OCI-LY7 (cell line): ENCODE measurements at regions not wholly inside any gene's neighbourhood (a gene's known extent, or its start where the extent isn't known, plus 50 kb on each side); places are given as distances from the start of the nearest gene placed in this dataset.

ENCODE experiments used
- BruUV-seq: library from RNA; stranded (reverse); fragments of 400-500 nt; replicated peaks from 2 replicates; lab custom pipeline; 2021; lab: Mats Ljungman, UMichigan
- CTCF ChIA-PET: fragments of 300-600 bp; sonication (Branson Sonifier 250); formaldehyde crosslinking; loops from one replicate; lab custom pipeline; 2022; ENCODE audit warnings: antibody characterized with exemption; ENCODE audit not compliant: unreplicated experiment; lab: Charles Lee
- POLR2A ChIA-PET: fragments of 300-600 bp; sonication (Branson Sonifier 250); formaldehyde crosslinking; loops from one replicate; lab custom pipeline; 2022; ENCODE audit warnings: antibody characterized with exemption; lab: Charles Lee
- DNase-seq: peaks from one replicate; pipeline ENCODE4 v3.0.0-alpha.2; 2015; ENCODE audit warnings: low spot score
- H2AFZ ChIP-seq: fragments of 200-600 bp; sonication (generic), shearing (Covaris generic); 2 replicates; pipeline ENCODE4 v1.6.1; 2014; ENCODE audit warnings: mild to moderate bottlenecking, antibody characterized with exemption, low read length, moderate library complexity
- H3K27ac ChIP-seq: fragments of 200-600 bp; sonication (generic); 2 replicates; pipeline ENCODE4 v1.5.1; 2014; ENCODE audit warnings: mixed run types, low read depth, mild to moderate bottlenecking, moderate library complexity, low read length, inconsistent platforms; ENCODE audit not compliant: poor library complexity, severe bottlenecking
- H3K36me3 ChIP-seq: fragments of 200-600 bp; sonication (generic); 2 replicates; pipeline ENCODE4 v1.6.1; 2014; ENCODE audit warnings: mild to moderate bottlenecking, antibody characterized with exemption, low read length, moderate library complexity, mixed read lengths; ENCODE audit not compliant: insufficient read depth
- H3K4me1 ChIP-seq: fragments of 200-600 bp; sonication (generic); 2 replicates; pipeline ENCODE4 v1.5.1; 2014; ENCODE audit warnings: mild to moderate bottlenecking, low read length; ENCODE audit not compliant: insufficient read depth, poor library complexity, severe bottlenecking
- H3K4me2 ChIP-seq: fragments of 200-600 bp; sonication (generic); 2 replicates; pipeline ENCODE4 v1.6.1; 2014; ENCODE audit warnings: mild to moderate bottlenecking, low read length
- H3K4me3 ChIP-seq: fragments of 200-600 bp; sonication (generic); 2 replicates; pipeline ENCODE4 v1.5.1; 2014; ENCODE audit warnings: mild to moderate bottlenecking, low read depth, low read length; ENCODE audit not compliant: poor library complexity, severe bottlenecking
- H3K79me2 ChIP-seq: fragments of 200-600 bp; sonication (generic); 2 replicates; pipeline ENCODE4 v1.6.1; 2016; ENCODE audit warnings: low read depth, mild to moderate bottlenecking, low read length, moderate library complexity, mixed read lengths; ENCODE audit not compliant: insufficient read depth
- H3K9me2 ChIP-seq: fragments of 200-600 bp; sonication (generic); 2 replicates; pipeline ENCODE4 v1.6.1; 2016; ENCODE audit warnings: mild to moderate bottlenecking, low read length, mixed read lengths; ENCODE audit not compliant: insufficient read depth
- H3K9me3 ChIP-seq: fragments of 200-600 bp; sonication (generic); 2 replicates; pipeline ENCODE4 v1.6.1; 2014; ENCODE audit warnings: mild to moderate bottlenecking, mixed run types, low read length, mixed read lengths
- H4K20me1 ChIP-seq: fragments of 200-600 bp; sonication (generic); 2 replicates; pipeline ENCODE4 v1.6.1; 2014; ENCODE audit warnings: mild to moderate bottlenecking, antibody characterized with exemption, low read length, moderate library complexity, mixed read lengths; ENCODE audit not compliant: insufficient read depth
- EZH2phosphoT487 ChIP-seq: fragments of 200-600 bp; sonication (generic); IDR thresholded peaks from 2 replicates; pipeline ENCODE4 v1.6.1; 2018; ENCODE audit warnings: low read depth, borderline replicate concordance, mild to moderate bottlenecking, mixed run types, antibody characterized with exemption, low read length, moderate library complexity, mixed read lengths
- intact Hi-C: fragments of 100-400 bp; cut with micrococcal nuclease; formaldehyde crosslinking; loops from one replicate; pipeline ENCODE4 v1.10.0; 2022; ENCODE audit not compliant: unreplicated experiment
- TF ChIP-seq, protein P1 (sequence below): fragments of 200-600 bp; sonication (generic); conservative IDR thresholded peaks from 2 replicates; pipeline ENCODE4 v1.5.1; 2014; ENCODE audit warnings: mild to moderate bottlenecking, antibody characterized with exemption, low read length, moderate library complexity, mixed read lengths

DNA sequence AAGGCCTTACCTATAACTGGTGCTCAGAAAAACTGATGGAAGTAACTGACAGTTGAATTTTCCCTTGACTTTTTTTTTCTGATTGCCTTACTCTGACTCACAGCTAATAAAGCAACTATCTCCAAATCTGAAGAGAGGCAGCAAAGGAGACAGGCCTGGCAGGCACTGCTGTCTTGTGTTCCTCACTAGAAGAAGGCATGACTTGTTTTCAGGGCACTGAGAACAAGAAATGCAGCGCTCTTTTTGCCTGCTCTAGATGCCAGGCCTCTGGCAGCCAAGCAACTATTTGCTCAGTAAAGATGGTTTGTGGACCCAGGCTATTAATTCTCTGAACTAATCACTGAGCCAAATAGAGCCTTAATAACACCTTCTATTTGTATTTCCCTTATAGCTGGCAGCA is 155.1 kb downstream of the PRDM13 start:
- no peak overlapping the region for H2AFZ ChIP-seq
- H3K4me2 ChIP-seq = no peak overlapping the region
- no peaks in the 10 kb centered on the region for H3K9me2 ChIP-seq
- no peaks in the 10 kb centered on the region for H3K36me3 ChIP-seq
- no peak for DNase-seq
- no TSS peak for BruUV-seq
- intact Hi-C loops = no loop called here
- POLR2A ChIA-PET = interaction anchor here (0.9 to 1.6 kb wide), 2 partner anchors 34 to 43 kb away, joined by 3 read pairs; no protein-coding TSS in a partner anchor
- TF ChIP-seq EZH2phosphoT487 = no peak
- TF ChIP-seq, protein P1, sequence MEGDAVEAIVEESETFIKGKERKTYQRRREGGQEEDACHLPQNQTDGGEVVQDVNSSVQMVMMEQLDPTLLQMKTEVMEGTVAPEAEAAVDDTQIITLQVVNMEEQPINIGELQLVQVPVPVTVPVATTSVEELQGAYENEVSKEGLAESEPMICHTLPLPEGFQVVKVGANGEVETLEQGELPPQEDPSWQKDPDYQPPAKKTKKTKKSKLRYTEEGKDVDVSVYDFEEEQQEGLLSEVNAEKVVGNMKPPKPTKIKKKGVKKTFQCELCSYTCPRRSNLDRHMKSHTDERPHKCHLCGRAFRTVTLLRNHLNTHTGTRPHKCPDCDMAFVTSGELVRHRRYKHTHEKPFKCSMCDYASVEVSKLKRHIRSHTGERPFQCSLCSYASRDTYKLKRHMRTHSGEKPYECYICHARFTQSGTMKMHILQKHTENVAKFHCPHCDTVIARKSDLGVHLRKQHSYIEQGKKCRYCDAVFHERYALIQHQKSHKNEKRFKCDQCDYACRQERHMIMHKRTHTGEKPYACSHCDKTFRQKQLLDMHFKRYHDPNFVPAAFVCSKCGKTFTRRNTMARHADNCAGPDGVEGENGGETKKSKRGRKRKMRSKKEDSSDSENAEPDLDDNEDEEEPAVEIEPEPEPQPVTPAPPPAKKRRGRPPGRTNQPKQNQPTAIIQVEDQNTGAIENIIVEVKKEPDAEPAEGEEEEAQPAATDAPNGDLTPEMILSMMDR = no peak
- no peaks in the 10 kb centered on the region for H3K4me1 ChIP-seq
- no peak overlapping the region for H3K4me3 ChIP-seq
- no peaks in the 10 kb centered on the region for H3K9me3 ChIP-seq
- H3K27ac ChIP-seq = no peak overlapping the region
- CTCF ChIA-PET = no interaction called here
- no peaks in the 10 kb centered on the region for H3K79me2 ChIP-seq
- no peaks in the 10 kb centered on the region for H4K20me1 ChIP-seq

DNA sequence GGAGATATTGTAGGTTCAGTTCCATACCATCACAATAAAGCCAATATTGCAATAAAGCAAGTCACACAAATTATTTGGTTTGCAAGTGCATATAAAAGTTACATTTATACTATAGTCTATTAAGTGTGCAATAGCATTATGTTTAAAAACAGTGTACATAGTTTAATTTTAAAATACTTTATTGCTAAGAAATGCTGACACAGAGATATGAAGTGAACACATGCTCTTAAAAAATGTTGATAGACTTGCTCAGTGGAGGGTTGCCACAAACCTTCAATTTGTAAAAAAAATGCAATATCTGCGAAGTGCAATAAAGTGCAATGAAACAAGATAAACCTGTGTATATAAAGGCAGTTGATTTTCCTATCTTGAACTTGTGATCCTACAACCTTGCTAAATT is 161.5 kb downstream of the PRDM13 start:
- Histone ChIP-seq H4K20me1 (no peaks in the 10 kb centered on the region), H3K79me2 (no peaks in the 10 kb centered on the region), H3K4me3 (no peak overlapping the region), H3K9me2 (no peaks in the 10 kb centered on the region), H3K27ac (no peak overlapping the region), H3K9me3 (0 out of 2 replicates have a peak, but pooled peaks cover 3% of the 10 kb centered on the region), H3K36me3 (no peaks in the 10 kb centered on the region), H2AFZ (no peak overlapping the region), H3K4me2 (no peak overlapping the region), H3K4me1 (no peaks in the 10 kb centered on the region)
- POLR2A ChIA-PET = interaction anchor here (0.6 to 0.7 kb wide), 2 partner anchors 209 to 567 kb away, joined by 3 to 4 read pairs; no protein-coding TSS in a partner anchor
- DNase-seq = no peak
- no peak for TF ChIP-seq EZH2phosphoT487
- TF ChIP-seq, protein P1 = no peak
- no TSS peak for BruUV-seq
- intact Hi-C loops = no loop called here
- CTCF ChIA-PET = no interaction called here

DNA sequence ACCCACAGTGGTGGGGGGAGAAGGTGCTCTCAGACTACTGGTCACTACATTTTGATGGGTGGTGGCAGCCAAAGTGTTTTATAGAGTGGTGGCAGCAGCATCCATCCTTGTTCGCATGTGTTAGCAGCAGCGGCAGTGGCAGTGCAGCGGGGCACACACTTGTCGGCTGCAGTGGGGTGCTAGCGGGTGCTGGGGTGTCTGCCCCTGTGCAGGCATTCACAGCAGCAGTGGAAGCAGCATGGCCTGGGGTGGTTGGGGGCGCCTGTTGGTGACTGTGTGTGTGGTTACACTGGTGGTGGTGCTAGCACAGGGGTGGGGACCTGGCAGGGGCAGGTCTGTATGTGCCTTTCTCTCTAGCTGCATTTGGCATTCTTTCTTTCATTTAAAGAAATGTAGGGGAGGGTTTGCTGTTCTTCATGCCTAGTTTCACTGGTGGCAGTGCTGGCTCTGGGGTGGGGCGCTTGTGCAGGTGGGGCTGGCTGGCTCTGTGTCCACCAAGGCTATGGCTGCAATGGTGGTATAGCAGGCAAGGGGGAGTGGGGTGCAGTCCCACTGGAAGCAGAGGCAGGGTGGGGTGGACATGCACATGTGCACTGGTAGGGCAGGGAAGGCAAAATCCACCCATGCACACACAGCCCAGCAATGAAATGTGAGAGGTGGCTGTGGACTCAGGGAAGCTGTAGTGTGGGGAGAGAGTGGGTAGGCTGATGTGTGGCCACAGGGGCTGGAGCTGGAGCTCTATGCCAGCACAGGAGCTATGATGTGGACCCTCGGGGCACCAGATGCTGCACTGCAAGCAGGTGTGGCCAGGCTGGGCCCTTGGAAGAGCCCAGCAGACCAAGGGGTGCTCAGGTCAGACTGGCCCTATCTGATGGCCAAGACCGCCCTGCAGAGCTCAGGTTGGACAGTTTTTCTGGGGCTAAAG is 173.3 kb downstream of the PRDM13 start:
- H3K36me3 ChIP-seq = no peaks in the 10 kb centered on the region
- TF ChIP-seq, protein P1 = no peak
- TF ChIP-seq EZH2phosphoT487 = no peak
- no TSS peak for BruUV-seq
- no peak overlapping the region for H2AFZ ChIP-seq
- no peak overlapping the region for H3K4me2 ChIP-seq
- no peaks in the 10 kb centered on the region for H3K9me3 ChIP-seq
- ChIA-PET CTCF (no interaction called here), POLR2A (no interaction called here)
- no peaks in the 10 kb centered on the region for H4K20me1 ChIP-seq
- no peaks in the 10 kb centered on the region for H3K9me2 ChIP-seq
- DNase-seq = no peak
- no peaks in the 10 kb centered on the region for H3K4me1 ChIP-seq
- H3K4me3 ChIP-seq = no peak overlapping the region
- no peak overlapping the region for H3K27ac ChIP-seq
- intact Hi-C loops = no loop called here
- no peaks in the 10 kb centered on the region for H3K79me2 ChIP-seq
